Ecto neural progenitor cell (in vitro differentiated cells): ENCODE measurements at regions not wholly inside any gene's neighbourhood (a gene's known extent, or its start where the extent isn't known, plus 50 kb on each side); places are given as distances from the start of the nearest gene placed in this dataset.

Source experiments
- DNase-seq: peaks from one replicate; pipeline ENCODE4 v3.0.0-alpha.2; 2018; ENCODE audit warnings: low spot score

DNA sequence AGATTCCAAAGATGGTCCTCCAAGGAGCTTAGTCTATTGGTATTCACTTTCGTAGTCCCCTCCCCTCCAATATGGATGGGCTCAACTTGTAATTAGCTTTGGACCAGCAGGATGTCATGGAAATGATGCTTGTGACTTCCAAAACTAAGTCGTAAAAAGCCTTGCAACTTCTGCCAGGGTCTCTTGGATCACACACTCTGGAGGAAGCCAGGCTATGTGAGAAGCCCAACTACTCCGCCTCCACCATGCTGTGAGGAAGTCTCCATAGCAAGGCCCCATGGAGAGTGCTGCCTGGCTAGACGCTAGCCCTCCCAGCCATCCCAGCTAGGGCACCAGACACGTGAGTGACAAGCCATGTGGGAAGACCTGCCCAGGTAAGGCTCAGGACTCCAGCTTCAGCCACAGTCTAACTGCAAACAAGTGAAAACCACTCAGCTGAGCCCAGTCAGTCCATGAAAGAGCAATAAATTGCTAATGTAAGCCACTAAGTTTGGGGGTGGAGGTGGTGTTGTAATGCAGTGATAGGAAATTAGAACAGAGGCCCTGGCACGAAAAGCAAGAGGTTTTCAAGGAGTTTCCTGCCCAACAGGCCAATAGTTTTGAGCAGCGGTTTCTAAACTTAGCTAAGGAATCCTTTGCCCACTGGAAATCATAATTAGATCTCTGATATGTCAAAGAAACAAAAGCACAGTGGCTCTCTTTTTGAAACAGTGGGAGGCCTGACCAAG is 77.5 kb upstream of the GLI2 start:
- no peak for DNase-seq

DNA sequence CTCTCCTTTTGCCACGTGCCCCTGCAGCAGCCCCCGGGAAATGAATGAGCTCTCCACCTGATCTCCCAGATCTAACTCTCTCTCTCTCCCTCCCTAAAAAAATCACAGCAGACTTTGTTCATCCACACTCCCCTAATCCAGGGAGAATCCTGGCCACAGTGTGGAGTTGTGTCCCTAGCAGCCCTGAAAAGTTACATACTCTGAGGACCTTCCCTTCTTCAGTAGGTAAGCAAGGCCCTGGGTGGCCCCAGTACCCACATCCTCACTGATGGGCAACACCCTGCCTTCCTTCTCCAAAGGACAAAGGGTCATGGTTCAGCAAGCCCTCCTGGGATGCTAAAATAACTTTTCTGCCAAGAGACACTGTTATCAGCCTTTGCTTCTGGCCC is 76.9 kb upstream of the GLI2 start:
- no peak for DNase-seq

DNA sequence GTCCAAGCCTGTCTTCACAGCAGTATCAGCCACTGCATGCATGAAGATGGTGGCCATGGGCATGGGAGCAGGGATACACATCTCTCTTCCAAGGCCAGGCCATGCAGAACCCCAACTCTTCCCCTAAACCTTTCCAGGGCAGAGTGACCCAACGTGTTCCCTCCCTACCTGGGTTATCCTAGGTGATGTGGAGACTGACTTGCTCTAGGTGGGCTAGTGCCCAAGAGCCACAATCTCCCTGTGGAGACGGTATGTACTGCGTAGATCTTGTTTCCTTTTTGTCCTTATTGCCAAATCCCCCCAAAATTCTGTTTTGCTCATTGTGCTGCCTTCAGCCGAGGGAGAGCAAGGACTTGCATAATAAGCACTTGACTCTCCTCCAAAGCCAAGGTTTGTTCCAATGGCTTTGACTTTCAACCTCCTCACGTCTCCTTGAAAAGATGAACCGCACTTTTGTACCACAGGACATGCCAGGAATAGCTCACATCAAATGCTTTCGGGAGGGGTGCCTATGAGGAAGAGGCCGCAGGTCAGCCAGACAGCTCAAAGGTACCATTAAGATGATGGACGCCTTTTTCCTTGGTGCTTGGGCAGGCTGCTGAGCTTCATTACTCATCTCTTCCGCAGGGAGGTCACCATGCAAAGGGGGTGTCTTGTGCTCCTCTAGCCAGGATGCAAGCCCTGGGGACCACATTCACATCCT is 76.2 kb upstream of the GLI2 start:
- no peak for DNase-seq

DNA sequence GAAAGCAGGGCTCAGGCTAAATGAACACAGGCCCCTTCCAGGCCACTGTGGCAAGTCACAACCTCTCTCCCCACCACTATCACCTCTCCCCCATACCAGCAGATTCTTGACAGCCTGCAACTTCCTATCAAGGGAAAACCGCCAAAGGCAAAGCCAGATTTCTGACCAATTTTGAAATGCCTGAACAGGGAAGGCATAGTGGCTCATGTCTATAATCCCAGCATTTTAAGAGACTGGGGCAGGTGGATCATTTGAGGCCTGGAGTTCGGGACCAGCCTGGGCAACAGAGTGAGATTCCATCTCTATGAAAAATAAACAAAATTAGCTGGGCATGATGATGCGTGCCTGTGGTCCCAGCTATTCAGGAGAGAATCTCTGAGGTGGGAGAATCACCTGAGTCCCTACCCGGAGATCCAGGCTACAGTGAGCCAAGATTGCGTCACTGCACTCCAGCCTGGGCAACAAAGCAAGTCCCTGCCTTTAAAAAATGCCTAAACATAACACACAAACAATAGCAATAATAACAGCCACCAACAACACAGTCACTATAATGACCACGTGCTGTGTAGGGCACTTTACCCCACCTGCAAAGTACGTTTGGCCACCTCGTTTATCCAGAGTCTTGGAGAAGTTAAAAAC is 75.5 kb upstream of the GLI2 start:
- no peak for DNase-seq

DNA sequence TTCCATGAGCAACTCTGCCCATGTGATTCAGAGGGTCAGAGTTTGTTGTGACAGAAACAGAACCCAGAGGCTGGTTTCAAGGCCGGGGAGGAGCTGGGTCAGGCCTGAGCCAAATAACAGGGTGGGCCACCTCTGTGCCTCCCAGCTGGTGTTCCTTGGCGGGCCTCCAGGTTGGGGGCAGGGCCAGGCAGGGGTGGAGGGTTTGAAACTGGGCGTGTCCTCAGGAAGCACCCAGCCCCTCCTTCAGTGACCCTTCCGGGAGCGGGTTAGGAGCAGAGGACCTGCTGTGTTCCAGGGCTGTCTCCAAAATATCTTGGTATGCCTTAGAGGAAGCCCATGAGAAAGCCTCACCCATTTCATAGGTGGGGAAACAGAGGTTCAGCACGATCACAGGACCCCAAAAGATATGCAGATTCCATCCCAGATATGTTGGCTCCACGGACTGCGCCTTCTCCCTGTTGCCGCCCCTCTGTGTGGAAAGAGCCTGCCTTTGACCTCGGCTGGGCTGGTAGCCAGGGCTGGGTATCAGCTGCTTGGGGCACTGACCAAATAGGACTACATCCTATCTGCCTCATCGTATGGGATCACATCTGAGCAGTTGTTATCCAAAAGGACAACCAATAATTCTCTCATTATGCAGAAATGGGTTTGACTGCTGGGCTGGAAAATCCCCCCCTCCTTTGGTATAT is 74.8 kb upstream of the GLI2 start:
- no peak for DNase-seq

DNA sequence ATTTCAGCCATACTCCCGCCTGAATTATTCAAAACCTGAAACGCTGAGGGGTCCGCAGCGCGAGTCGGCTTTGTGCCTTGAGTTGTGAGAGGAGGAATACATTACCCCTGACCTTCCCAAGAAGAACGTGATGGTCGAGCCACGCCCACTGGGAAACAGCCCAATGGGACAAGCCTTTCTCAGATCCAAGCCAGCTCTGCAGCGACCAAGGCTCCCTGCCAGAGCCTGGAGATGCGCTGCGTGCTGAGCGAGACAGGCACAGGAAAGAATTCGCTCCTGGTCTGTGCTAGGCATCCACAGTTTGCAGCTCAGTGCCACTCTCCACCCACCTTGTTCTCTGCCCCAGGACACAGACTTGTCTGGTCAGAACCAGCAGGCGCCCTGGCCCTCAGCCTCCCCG is 74.1 kb upstream of the GLI2 start:
- DNase-seq: peak; percentile 70

DNA sequence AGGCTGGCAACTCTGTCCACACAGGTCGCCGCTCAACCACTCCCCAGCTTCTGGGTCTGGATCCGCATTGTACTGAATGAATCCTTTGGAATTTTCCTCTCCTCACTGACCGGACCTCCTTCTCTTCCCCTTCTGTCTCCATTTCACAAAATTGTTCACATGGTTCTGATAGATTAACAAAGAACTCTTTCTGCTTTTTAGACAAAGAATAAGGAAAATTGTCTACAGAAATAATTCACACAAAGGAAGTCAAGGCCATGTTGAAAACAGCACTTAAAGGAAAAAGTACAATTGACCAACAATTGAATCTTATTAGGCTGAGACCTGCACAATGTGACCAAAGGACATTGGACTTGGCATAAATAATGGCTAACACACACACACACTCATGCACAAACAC is 73.6 kb upstream of the GLI2 start:
- DNase-seq: no peak

DNA sequence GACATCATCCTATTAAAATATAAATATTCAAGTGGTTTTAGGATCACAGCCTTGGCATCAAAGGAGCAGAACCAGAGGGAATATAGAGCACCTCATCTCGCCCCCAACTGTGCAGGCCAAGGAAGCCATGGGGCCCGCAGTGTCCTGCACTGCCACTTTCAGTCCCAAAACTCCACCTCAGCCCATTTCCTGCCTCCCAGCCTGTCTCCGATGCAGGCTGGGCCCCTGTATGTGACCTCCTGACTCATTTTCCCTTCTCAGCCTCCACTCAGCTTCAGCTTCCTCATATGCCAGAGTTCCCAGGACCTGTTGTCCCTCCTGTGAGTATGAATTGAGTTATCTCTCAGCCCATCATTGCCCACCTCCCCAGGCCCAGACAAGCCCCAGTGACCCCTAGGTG is 72.9 kb upstream of the GLI2 start:
- DNase-seq: no peak

DNA sequence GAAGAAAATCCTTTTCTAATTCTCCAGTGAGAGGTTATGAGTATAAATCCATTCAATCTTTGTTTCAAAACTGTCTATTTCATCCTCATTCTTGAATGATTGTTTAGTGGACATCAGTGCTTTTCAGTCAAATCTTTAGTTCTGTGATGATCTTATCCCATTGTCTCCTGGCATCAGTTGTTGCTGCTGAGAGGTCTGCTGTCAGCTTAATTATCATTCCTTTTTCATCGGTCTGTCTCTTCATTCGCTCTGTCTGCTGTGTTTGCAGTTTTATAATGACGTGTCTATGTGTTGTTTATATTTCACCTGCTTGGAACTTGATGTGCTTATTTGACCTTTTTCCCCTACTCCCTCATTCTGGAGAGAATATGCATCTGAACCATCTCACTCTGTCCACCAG is 69.2 kb upstream of the GLI2 start:
- DNase-seq: no peak

DNA sequence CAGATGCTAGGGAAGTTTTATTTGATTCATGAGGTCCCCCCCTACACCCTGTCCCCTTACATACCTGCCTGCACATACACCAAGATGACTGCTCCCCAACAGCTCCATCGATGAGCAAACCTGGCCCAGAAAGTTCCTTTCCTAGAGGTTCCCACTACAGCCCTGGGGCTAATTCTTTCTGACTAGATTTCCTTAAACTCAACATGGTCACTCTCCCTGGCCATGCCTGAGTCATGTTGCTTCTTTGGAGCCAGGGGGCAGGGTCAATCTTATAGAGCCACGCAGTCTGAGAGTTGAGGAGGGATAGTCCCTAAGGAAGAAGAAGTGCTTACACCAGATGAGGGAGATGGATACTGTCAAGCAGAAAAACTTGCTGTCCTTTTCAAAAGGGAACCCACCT is 67.7 kb upstream of the GLI2 start:
- DNase-seq: no peak

DNA sequence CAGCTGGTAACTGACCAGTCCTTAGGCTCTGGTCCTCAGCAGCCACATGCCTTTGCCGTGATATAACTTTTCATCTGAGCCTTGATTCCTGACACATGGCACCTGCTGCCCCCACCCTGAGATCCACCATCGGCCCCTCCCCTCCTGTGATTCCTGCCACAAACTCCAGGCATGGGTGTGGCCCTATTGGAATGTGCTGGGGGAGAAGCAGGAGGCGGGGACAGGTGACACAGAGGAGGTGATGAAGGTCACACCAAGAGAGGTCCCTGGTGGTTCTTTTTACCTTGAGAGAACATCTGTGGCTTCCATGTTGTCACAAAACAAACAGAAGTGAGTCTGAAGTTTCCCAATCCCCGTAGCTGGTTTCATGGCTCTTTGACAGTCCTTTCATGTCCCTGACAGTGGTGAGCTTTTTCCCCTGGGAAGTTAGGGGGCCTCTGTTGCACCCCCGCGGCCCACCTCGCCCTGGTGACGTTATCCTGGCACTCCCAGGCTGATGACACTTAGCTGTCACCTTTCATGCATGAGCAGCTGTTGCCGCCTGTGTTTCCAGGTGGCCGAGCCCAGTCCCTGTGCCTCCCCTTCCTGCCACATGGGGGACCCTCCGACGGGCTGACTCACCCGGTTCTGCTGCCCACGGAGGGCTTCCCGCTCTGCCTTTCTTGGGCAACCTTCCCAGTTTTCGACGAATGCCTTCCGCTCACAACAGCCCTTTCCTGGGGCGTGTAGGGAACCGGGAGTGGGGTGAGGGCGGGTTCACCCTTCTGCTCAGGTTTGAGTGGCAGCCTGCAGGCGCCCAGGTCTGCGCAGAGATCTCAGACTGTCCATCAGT is 66.3 kb upstream of the GLI2 start:
- DNase-seq: peak; percentile 65

DNA sequence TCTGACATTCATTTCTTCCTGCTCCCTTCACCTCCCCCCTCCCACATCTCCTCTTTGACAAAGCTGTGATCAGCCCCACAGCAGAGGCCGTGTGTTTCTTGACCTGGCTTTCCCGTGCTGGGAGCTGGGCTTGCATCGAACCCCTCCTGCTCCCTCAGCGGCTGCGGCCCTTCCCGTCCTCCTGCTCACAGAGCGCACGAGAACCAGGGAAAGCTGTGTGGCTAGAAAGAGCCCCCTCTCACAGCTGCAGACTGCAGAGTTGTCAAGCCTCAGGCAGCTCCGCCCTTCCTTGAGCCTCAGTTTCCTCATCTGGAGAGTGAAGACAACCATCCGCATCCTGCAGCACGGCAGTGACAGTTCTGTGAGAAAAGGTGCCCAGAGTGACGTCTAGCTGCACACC is 65.7 kb upstream of the GLI2 start:
- DNase-seq: no peak

DNA sequence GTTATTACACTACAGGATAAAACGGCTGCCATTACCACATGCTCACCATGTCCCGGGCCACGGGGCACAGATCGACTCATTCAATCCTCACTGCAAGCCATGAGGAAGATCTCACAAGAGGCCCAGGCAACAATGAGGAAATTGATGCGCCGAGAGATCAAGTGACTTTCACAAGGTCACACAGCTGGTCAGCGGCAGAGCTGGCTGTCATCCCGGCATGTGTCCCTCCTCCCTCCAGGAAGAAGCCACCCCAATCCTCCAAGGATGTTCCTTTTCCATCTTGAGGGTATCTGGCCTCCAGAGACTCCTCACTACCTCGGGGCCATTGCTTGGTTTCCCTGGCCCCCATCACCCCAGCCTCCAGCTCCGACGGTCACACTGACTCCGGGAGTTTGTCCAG is 65.3 kb upstream of the GLI2 start:
- DNase-seq: no peak

DNA sequence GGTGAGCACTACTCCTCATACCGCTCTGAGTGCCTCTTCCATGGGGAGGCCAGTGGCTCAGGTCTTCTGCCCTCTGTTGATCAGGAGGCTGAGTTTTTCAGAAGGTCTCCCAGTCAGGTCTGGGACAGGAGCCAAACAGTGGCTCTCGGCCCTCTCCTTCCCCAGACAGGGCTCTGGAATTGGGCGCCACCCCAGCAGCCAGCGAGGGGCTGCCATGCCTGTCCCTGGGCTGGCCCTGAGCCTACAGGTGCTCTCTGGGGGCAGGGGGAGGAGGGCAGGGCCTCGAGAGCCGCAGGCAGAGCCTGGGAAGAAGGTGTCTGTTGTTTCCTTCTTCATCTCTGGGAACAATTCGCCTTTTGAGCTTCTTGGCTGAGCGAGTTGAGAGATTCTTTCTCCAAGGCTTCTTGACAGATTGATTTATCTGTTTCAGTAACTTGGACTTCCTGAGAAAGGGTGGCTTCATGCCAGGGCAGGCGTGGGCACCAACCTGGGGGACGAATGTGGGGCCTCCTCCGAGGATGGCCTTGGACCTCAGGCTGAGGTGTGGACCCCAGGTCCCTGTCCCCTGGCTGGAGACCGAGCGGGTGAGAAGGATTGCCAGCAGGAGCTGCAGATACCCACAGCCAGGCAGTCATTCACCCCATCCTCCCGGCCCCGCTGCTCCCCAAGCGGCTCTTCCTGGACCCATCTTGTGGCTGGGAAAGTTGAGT is 64.7 kb upstream of the GLI2 start:
- DNase-seq: no peak

DNA sequence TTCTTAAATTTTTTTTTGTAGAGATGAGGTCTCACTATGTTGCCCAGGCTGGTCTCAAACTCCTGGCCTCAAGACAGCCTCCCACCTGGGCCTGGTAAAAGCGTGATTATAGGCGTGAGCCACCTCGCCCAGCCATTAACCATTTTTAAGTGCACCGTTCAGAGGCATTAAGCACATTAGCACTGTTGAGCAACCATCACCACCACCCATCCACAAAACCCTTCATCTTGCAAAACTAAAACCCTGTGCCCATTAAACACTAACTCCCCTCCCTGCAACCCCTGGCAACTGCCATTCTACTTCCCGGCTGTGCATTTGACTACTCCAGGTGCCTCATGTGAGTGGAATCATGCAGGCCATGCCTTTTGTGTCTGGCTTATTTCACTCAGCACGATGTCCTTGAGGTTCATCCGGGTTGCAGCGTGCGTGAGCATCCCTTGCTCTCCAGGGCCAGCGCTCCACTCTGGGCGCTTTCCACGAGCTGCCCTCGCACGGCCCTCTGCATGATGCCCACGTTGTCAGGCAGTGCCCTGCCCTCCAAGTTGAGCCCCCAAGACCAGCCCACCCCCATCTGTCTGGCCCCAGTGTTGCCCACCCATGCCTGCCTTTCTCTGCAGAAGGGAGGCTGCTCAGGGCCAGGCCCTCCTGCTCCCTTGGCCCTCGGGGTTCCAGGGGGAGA is 63.0 kb upstream of the GLI2 start:
- no peak for DNase-seq

DNA sequence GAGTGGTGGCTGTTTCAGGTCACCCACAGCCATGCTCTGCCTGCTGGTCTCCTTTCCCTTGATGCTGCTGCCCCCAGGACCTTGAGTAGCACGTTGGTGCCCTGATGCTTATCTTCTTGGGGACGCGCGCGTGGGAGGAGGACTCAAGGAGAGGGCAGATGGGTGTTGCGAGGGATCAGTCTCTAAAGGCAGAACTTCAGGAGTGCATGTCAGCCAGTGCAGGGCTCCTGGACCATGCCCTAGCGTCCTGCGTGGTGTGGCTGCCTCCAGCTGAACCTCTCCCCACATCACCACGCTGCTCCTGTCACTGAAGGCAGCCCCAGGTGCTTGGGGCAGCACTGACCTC is 62.5 kb upstream of the GLI2 start:
- no peak for DNase-seq

DNA sequence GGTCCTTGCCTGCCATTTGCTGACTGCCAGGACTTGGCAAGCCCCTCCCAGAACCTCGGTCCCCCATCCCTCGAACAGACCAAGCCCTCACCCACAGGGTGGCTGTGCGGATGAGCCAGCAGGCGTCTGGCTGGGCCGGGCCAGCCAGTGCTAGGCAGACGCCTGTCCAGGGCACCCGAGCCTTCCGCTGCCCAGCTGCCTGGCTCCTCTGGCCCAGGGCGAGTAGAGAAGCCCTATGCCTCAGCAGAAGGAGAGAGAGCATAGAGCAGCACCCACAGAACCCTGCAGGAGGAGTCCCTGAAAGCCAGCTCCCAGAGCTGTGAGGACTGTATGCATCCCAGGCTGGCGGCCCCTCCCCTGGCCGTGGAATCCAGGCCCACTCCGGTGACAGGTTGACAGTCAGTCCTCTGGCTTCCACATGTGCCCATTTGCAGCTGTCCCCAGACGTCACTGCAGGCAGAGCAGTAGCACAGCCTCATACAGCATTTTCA is 62.1 kb upstream of the GLI2 start:
- DNase-seq: no peak

DNA sequence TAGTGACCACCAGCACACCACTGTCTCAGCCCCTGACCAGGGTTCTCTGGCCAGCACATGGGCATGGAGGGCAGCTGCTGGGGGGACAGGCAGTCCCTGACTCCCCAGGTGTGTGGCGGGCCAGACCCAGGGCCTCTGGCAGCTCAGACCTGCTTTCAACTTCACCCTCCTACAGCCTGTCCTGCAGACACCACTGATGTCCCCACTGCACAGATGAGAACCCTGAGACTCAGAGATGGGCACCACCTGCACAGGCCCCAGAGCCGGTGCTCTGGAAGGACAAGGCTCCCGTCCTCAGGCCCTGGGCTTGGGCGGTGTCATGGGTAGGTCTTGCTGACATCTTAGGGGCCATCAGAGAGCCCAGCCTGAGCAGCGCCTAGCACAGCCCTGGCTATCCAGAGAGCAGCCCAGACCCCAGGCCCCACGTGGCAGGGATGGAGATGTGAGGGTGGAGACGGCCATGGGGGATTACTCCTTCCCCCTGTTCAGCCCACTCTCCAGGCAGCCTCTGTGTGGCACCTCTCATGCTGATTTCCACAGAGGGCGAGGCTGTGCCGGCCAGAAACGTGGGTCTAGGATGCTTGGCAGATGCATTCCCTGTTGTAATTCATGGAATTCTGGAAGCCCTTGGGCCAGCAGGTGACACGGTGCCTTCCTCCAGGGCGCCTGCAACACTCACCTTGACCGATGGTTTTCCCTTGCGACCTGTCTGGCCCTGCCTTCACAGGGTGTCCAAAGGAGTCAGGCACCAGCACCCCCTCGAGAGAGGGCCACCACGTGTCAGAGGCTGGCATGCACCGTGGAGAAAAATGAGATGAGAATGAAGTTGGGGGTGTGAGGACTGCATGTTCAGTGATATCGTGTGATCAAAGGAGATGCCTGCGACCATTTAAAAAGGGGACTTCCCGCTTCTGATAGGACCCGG is 61.2 kb upstream of the GLI2 start:
- no peak for DNase-seq

DNA sequence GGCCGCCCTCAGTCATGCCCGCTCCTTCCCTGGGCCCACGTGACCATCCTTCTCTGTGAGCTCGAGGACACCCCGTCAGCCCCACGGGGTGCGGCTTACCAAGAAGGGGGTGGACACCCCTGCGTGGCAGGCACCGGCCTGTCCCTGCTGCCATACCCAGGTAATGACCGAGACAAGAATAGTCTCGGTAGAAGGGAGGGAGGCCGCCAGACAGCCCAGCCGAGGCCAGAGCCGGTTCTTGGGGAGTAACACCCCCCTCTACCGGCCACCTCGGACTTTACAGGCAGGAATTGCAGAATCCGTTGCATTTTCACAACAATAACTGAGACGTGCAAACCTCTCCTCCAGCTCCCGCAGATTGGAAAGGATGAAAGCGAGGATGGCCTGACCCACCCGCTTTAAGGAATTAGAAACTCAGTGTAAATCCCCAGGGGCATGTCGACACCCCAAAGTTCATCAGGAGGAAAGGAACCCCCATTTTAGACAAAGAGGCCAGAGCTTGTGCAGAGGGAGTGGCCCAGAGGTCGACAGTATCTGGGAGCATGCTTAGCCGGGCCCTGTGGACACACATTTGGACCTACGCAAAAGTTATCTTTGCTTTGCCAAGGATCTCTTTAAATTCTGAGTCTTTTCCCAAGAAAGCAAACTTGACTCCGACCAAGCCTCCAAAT is 60.1 kb upstream of the GLI2 start:
- DNase-seq: peak; percentile 82
